ENCODE measurements at regions not wholly inside any gene's neighbourhood (a gene's known extent, or its start where the extent isn't known, plus 50 kb on each side); places are given as distances from the start of the nearest gene placed in this dataset.

DNA sequence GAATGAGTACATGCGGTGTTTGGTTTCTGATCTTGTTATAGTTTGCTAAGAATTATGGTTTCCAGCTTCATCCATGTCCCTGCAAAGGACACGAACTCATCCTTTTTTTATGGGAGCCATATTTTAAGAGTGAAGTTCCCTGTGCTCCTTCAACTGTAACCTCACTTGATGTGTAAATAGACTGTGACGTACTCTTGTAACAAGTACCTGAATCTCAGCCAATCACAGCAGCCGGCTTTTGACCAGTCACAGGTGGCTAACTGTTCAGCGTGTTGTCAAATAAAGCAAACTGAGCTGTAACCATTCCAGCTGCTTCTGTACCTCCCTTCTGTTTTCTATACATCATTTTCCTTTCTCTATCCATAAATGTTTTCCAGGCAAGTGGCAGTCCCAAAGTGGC, 774.3 kb upstream of the HS6ST1 start:
- DNase-seq, result no peak
- no peak overlapping the region for H3K4me3 ChIP-seq
- ATAC-seq, result no peak
- in situ Hi-C loops (cut with MboI; ENCODE audit: low sequenced_read_pairs in 4 of 4) (no loop called here), intact Hi-C loops (cut with DNase I; ENCODE audit: low total_unique reads) (no loop called here)
- H3K4me1 ChIP-seq, result no peaks in the 10 kb centered on the region
- TF ChIP-seq, protein P1, sequence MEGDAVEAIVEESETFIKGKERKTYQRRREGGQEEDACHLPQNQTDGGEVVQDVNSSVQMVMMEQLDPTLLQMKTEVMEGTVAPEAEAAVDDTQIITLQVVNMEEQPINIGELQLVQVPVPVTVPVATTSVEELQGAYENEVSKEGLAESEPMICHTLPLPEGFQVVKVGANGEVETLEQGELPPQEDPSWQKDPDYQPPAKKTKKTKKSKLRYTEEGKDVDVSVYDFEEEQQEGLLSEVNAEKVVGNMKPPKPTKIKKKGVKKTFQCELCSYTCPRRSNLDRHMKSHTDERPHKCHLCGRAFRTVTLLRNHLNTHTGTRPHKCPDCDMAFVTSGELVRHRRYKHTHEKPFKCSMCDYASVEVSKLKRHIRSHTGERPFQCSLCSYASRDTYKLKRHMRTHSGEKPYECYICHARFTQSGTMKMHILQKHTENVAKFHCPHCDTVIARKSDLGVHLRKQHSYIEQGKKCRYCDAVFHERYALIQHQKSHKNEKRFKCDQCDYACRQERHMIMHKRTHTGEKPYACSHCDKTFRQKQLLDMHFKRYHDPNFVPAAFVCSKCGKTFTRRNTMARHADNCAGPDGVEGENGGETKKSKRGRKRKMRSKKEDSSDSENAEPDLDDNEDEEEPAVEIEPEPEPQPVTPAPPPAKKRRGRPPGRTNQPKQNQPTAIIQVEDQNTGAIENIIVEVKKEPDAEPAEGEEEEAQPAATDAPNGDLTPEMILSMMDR (IDR thresholded peaks at IDR 0.05 in 4 of 5, conservative IDR thresholded peaks at IDR 0.05 in 1 of 5), result no peak
- TF ChIP-seq POLR2A (IDR thresholded peaks at IDR 0.05), result no peak
- no peak overlapping the region for H3K27ac ChIP-seq
- no peaks in the 10 kb centered on the region for H3K36me3 ChIP-seq
- no peaks in the 10 kb centered on the region for H3K9me3 ChIP-seq
- H3K27me3 ChIP-seq, result no peaks in the 10 kb centered on the region

DNA sequence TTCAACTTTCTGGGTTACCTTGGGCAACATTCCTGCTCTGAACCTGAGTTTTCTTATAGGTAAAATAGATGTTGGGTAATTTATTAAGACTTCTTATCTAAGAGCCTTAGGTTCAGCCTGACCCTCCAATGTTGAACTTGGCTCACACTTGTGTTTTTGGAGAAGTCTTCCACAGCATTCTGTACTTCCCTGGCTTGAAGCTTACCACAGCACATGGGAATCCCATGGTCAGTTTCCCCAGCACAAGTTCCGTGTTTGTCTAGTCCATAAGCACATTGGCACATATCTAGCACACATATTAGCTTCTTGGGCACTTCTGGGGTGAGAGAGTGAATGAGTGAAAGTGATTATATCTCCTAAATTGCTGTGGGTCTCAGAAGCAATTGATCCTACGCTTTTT, 782.5 kb upstream of the HS6ST1 start:
- H3K9me3 ChIP-seq, result no peaks in the 10 kb centered on the region
- ATAC-seq (no peak), DNase-seq (no peak)
- no peaks in the 10 kb centered on the region for H3K27me3 ChIP-seq
- H3K36me3 ChIP-seq, result no peaks in the 10 kb centered on the region
- no peaks in the 10 kb centered on the region for H3K4me1 ChIP-seq
- in situ Hi-C loops (cut with MboI; ENCODE audit: low sequenced_read_pairs in 4 of 4), result no loop called here
- intact Hi-C loops (cut with DNase I; ENCODE audit: low total_unique reads), result no loop called here
- TF ChIP-seq, protein P1 (IDR thresholded peaks at IDR 0.05 in 4 of 5, conservative IDR thresholded peaks at IDR 0.05 in 1 of 5), result no peak
- TF ChIP-seq POLR2A (IDR thresholded peaks at IDR 0.05), result no peak
- H3K4me3 ChIP-seq, result no peak overlapping the region
- no peak overlapping the region for H3K27ac ChIP-seq

DNA sequence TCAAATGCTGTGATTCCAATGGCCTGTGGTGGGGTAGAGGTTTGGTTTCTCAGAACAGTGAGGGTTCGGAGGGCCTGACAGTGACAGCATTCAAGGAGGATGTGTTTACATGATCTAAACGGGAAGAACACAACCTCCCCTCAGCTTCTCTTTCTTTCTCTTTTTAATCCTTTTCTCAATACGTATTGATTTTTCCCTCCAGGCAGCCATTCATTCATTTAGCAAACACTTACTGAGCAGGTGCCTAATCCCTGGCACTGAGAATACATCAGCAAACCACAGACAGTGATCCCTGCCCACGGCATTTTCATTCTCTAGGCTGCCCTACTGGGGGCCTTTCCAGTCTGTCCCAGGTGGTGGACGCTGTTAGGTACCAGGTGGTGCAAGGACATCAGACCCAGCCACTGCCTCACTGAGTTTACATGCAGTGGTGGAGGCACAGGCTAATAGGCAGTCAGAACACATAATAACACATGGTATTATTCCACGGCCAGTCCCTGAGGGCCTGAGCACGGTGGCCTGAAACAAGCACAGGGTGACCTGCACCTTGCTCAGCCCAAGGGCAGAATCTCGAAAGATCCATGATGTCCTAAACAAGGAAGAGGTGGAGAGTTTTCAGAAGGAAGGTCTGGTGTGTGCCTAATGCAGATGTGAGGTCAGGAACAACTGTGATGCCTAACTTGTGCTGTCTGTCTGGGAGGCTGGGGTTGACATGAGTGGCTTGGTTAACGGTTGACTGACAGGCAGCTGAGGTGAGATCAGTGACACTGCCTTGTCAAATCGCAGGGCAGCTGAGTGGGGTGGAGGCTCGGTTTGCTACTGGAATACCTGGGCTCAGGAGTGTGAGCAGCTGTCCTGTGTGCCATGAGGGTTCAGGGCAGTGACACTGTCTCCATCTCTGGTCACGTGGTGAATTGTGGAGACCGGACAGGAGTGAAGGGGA, 785.5 kb upstream of the HS6ST1 start:
- H3K27ac ChIP-seq, result no peak overlapping the region
- no peak for DNase-seq
- no peak for ATAC-seq
- no peaks in the 10 kb centered on the region for H3K36me3 ChIP-seq
- in situ Hi-C loops (cut with MboI; ENCODE audit: low sequenced_read_pairs in 4 of 4), result no loop called here
- intact Hi-C loops (cut with DNase I; ENCODE audit: low total_unique reads), result no loop called here
- H3K4me1 ChIP-seq, result no peaks in the 10 kb centered on the region
- TF ChIP-seq POLR2A (IDR thresholded peaks at IDR 0.05), result no peak
- no peaks in the 10 kb centered on the region for H3K9me3 ChIP-seq
- H3K27me3 ChIP-seq, result no peaks in the 10 kb centered on the region
- no peak overlapping the region for H3K4me3 ChIP-seq

DNA sequence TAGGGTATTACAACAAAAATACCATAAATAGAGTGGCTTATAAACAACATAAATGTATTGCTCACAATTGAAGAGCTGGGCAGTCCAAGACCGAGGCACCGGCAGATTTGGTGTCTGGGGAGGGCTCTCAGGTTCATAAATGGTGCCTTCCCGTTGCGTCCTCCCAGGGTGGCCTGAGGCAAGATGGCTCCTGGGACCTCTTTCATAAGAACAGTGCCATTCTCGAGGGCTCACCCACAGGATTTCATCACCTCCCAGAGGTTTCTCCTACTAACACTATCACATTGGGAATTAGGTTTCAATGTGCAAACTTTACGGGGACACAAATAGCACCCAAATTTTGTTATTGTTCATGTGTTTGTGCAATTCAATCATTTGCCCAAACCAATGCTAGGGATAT, 793.5 kb upstream of the HS6ST1 start:
- Histone ChIP-seq H3K4me1 (no peaks in the 10 kb centered on the region), H3K9me3 (no peaks in the 10 kb centered on the region), H3K27me3 (no peaks in the 10 kb centered on the region), H3K36me3 (no peaks in the 10 kb centered on the region), H3K4me3 (no peak overlapping the region), H3K27ac (no peak overlapping the region)
- DNase-seq (no peak), ATAC-seq (no peak)
- TF ChIP-seq, protein P1 (IDR thresholded peaks at IDR 0.05 in 4 of 5, conservative IDR thresholded peaks at IDR 0.05 in 1 of 5), result no peak
- no peak for TF ChIP-seq POLR2A (IDR thresholded peaks at IDR 0.05)
- in situ Hi-C loops (cut with MboI; ENCODE audit: low sequenced_read_pairs in 4 of 4) (no loop called here), intact Hi-C loops (cut with DNase I; ENCODE audit: low total_unique reads) (no loop called here)

DNA sequence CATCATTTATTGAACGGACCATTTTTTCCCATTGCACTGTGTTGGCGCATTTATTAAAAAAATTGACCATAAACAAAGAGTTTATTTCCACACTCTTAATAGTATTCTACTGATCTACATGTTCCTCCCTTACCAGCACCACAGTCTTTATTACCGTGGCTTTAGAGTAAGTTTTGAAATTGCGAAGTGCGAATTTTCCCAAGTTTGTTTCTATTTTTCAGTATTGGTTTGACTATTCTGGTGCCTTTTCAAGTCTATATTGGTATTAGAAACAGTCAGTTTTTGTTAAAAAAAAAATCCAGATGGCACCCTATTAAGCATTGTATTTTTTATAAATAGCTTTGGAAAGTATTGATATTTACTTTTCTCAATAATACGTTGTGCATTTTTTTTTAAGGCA, 795.1 kb upstream of the HS6ST1 start:
- no peaks in the 10 kb centered on the region for H3K4me1 ChIP-seq
- H3K4me3 ChIP-seq, result no peak overlapping the region
- H3K9me3 ChIP-seq, result no peaks in the 10 kb centered on the region
- DNase-seq, result no peak
- H3K36me3 ChIP-seq, result no peaks in the 10 kb centered on the region
- intact Hi-C loops (cut with DNase I; ENCODE audit: low total_unique reads), result no loop called here
- in situ Hi-C loops (cut with MboI; ENCODE audit: low sequenced_read_pairs in 4 of 4), result no loop called here
- ATAC-seq, result no peak
- TF ChIP-seq, protein P1 (IDR thresholded peaks at IDR 0.05 in 4 of 5, conservative IDR thresholded peaks at IDR 0.05 in 1 of 5), result no peak
- no peak for TF ChIP-seq POLR2A (IDR thresholded peaks at IDR 0.05)
- no peaks in the 10 kb centered on the region for H3K27me3 ChIP-seq
- H3K27ac ChIP-seq, result no peak overlapping the region
